ENCODE measurements at regions not wholly inside any gene's neighbourhood (a gene's known extent, or its start where the extent isn't known, plus 50 kb on each side); places are given as distances from the start of the nearest gene placed in this dataset.
"Not testable (repeated sequence)": the region's sequence is repeated elsewhere in the genome, so short reads cannot be mapped to it uniquely, and the experiment has no call there.

DNA sequence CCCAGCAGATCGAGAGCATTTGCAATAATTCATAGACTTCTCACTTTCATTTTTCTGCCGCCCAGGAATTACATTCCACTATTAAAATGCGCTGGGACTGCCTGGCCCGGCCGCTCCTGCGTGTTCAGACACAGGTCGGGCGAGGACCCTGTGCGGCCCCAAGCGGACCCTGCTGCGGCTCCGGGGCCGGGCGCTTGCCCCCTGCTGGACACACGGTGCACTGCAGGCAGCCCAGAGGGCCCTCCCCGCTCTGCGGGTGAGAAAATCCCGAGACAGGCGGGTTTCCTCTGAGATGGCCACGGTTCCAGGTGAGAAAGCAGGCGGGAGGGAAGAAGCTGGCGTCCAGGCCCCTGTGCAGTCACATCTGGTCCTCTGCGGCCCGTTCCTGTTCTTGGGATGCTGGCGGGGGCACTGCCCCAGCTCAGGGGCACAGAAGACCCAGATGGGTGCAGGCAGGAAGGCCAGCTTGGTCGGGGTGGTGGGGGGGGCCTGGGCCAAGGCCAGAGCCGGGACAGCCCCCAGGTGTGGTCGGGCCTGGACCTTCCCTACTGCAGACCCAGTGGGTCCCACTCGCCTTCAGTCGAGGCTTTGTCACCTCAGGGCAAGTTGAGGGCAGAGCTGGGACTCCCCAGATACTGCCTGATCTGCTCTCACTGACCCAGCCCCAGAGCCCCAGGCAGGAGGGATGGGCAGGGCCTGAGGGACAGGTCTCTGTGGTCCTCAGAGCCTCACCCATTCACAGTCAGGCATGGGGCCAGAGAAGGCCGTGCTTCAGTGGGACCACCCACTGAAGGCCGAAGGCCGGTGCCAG lies 135.1 kb downstream of the FAM53A start:
- peak; percentile 81 for ATAC-seq
- H3K4me3 Mint-ChIP-seq; H3K9me3 Mint-ChIP-seq (ENCODE audit: low read depth); H3K27me3 Mint-ChIP-seq; H3K36me3 Mint-ChIP-seq; H3K4me1 Mint-ChIP-seq; H3K27ac Mint-ChIP-seq: not testable (repeated sequence)
- CTCF ChIA-PET = interaction anchor here (0.7 to 1.9 kb wide), 5 partner anchors 14 to 79 kb away, joined by 3 to 4 read pairs (median 3); no protein-coding TSS in a partner anchor
- peak; percentile 61 for DNase-seq

DNA sequence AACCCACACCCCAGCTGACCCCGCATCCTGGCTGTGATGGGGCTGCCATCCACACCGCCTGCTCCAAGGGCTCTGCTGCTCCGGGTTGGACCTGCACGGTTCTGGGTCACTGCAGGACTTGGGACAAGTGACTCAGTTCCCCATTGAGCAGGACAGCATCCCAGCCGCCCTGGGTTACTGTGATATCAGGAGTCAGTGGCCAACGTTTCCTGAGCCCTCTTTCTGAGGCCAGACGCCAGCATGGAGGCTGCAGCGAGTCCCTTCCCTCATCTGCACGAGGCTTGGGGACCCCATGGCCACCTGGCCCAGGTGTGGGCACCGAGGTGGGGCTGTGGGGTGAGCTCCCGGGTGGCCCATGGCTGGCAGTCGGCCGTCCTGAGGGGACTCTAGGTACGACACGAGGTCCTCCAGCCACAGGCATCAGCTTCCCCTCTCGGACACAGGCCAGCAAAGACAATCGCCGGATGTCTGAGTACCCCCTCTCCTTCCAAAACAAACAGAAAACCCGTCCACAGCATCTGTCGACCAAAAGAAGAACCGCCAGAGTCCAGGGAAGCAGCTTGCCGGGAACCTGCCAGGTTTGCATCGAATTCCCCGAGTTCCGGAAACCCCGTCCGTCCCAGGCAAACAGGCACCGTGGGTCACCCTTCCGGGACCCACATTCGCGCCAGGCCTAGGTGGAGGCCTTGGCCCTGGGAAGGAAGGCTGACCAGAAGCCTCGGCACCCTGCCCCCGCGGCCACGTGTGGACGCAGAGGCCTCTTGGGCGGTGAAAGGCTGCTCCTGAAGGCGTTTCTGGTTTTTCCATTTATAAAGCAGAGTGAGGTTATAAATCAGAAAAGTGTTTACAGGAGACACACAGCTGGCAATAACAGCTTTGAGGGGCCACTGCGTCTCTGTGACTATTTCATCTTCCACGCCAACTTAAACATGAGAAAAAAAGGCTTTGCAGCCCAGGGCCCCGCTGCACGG lies 136.0 kb downstream of the FAM53A start:
- Mint-ChIP-seq H3K27me3 (peaks cover 8% of the 10 kb centered on the region), H3K4me1 (peaks cover 3% of the 10 kb centered on the region), H3K27ac (no peak overlapping the region), H3K9me3 (ENCODE audit: low read depth) (no peaks in the 10 kb centered on the region), H3K36me3 (no peaks in the 10 kb centered on the region), H3K4me3 (no peak overlapping the region)
- ATAC-seq (no peak), DNase-seq (no peak)
- CTCF ChIA-PET = interaction anchor here (0.7 to 1.9 kb wide), 4 partner anchors 34 to 179 kb away, joined by 3 to 4 read pairs (median 3); no protein-coding TSS in a partner anchor

GRCh38 chr4:1547131-1547855 lies 136.8 kb downstream of the FAM53A start:
- H3K36me3 Mint-ChIP-seq = no peaks in the 10 kb centered on the region
- no peak for DNase-seq
- ATAC-seq = no peak
- H3K9me3 Mint-ChIP-seq (ENCODE audit: low read depth) = no peaks in the 10 kb centered on the region
- peaks cover 8% of the 10 kb centered on the region for H3K27me3 Mint-ChIP-seq
- no peak overlapping the region for H3K4me3 Mint-ChIP-seq
- H3K27ac Mint-ChIP-seq = no peak overlapping the region
- H3K4me1 Mint-ChIP-seq = peaks cover 3% of the 10 kb centered on the region
- CTCF ChIA-PET = interaction anchor here (1.1 to 1.4 kb wide), 2 partner anchors 58 to 179 kb away, joined by 3 read pairs; no protein-coding TSS in a partner anchor

DNA sequence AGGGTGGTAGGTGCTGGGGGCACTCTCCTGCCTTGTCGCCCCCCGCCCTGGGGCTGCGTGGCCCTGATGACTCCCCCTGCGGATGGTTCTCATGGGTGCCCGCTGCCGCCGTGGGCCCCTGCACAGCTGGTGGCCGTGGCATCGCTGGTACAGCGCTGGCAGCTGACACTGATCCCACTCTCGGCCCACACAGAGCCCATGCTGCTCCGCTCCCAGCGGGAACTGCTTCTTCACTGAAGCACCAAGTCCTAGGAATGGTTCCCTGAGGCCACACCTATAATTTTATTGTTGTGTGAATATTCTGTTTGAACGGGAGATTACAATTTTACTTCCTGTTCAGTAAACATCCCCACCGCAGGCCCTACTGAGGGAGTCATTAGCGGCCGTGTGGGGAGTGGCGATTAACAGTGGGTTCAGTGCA lies 138.6 kb upstream of the NKX1-1 start:
- H3K36me3 Mint-ChIP-seq = no peaks in the 10 kb centered on the region
- peaks cover 8% of the 10 kb centered on the region for H3K27me3 Mint-ChIP-seq
- CTCF ChIA-PET = interaction anchor here (1.3 kb wide), 1 partner anchor 11 kb away, joined by 3 read pairs; no protein-coding TSS in a partner anchor
- DNase-seq (no peak), ATAC-seq (no peak)
- H3K4me3 Mint-ChIP-seq = no peak overlapping the region
- H3K27ac Mint-ChIP-seq = no peak overlapping the region
- H3K9me3 Mint-ChIP-seq (ENCODE audit: low read depth) = no peaks in the 10 kb centered on the region
- H3K4me1 Mint-ChIP-seq = peaks cover 3% of the 10 kb centered on the region

- H3K36me3 Mint-ChIP-seq; ATAC-seq; H3K4me1 Mint-ChIP-seq; DNase-seq; H3K4me3 Mint-ChIP-seq; H3K27ac Mint-ChIP-seq; H3K27me3 Mint-ChIP-seq; H3K9me3 Mint-ChIP-seq (ENCODE audit: low read depth): not testable (repeated sequence)
- CTCF ChIA-PET = interaction anchor here (1.3 kb wide), 1 partner anchor 10 kb away, joined by 3 read pairs; no protein-coding TSS in a partner anchor
Observed at GRCh38 chr4:1544435-1544834, 138.2 kb upstream of the NKX1-1 start.

- Mint-ChIP-seq H3K9me3 (ENCODE audit: low read depth) (no peaks in the 10 kb centered on the region), H3K27me3 (peaks cover 8% of the 10 kb centered on the region), H3K27ac (no peak overlapping the region), H3K4me1 (peaks cover 3% of the 10 kb centered on the region), H3K36me3 (no peaks in the 10 kb centered on the region), H3K4me3 (no peak overlapping the region)
- CTCF ChIA-PET = interaction anchor here (1.3 kb wide), 1 partner anchor 10 kb away, joined by 3 read pairs; no protein-coding TSS in a partner anchor
- DNase-seq = no peak
- no peak for ATAC-seq
Observed at GRCh38 chr4:1543976-1544375, 137.7 kb upstream of the NKX1-1 start.

DNA sequence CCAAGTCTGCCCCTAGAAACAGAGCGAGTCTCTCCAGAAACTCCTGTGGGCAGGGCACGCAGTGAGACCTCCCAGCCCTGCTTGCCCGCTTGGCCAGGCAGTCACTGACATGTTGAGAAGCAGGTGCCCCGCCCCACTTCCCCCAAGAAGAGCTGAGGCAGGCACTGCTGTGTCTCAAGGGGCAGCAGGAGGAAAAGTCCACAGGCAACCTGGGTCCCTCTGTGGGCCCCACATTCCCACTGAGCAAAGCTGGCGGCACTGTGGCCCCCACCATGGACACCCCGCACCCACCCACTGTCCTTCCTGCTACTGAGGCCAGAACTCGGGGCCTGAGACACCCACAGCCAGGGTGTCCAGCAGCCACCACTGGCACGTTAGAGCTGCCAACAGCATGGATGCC lies 137.3 kb upstream of the NKX1-1 start:
- Mint-ChIP-seq H3K4me3 (no peak overlapping the region), H3K9me3 (ENCODE audit: low read depth) (no peaks in the 10 kb centered on the region), H3K27me3 (peaks cover 6% of the 10 kb centered on the region), H3K27ac (no peak overlapping the region), H3K36me3 (no peaks in the 10 kb centered on the region), H3K4me1 (peaks cover under 1% of the 10 kb centered on the region)
- DNase-seq = no peak
- CTCF ChIA-PET = interaction anchor here (1.3 kb wide), 1 partner anchor 10 kb away, joined by 3 read pairs; no protein-coding TSS in a partner anchor
- no peak for ATAC-seq

DNA sequence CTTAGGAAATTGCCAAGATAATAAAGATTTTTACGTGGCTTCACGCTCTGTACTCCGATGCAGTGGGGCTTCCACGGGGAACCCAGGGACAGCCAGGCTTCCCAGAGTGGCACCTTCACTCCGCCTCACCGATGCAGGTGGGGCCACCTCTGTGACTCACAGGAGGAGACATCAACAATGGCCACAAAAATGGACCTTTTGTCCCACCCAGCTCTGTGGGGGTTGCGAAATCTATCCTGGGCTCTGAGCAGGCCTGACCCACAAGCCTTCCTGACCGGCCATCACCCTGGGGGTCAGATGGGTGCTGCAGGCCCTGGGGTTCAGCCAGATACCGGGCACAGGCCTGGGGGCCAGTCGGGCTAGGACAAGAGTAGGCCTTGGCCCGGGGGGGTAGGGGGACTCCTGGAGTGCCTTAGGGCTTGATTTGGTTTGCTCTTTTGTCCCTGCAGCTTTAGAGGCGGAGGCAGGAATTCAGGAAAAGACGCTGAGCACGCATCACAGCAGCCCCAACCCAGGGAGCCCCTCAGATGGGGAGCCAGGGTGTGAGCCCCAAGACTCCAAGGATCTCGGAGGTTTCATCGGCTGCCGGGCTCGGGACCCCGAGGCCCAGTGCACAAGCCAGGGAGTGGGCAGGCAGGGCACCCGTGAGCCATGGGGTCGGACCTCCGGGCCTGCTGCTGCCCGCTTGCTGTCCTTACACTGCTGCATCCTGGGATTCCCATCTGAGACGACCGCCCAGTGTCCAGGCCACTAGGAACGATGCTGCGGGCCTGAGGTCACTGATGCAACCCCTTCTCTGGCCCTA lies 136.5 kb upstream of the NKX1-1 start:
- Mint-ChIP-seq H3K27ac (no peak overlapping the region), H3K4me1 (no peaks in the 10 kb centered on the region)

GRCh38 chr4:1542226-1542490 lies 135.9 kb upstream of the NKX1-1 start:
- Mint-ChIP-seq H3K4me1 (no peaks in the 10 kb centered on the region), H3K27me3 (no peaks in the 10 kb centered on the region), H3K4me3 (no peak overlapping the region), H3K9me3 (ENCODE audit: low read depth) (no peaks in the 10 kb centered on the region), H3K36me3 (no peaks in the 10 kb centered on the region), H3K27ac (no peak overlapping the region)
- DNase-seq = no peak
- ATAC-seq = no peak
- CTCF ChIA-PET = no interaction called here

More for the DNA sequence above, 136.5 kb upstream of the NKX1-1 start:
- ATAC-seq = no peak
- no peaks in the 10 kb centered on the region for H3K9me3 Mint-ChIP-seq (ENCODE audit: low read depth)
- no peaks in the 10 kb centered on the region for H3K36me3 Mint-ChIP-seq
- no peak for DNase-seq
- CTCF ChIA-PET = no interaction called here
- no peak overlapping the region for H3K4me3 Mint-ChIP-seq
- H3K27me3 Mint-ChIP-seq = peaks cover 4% of the 10 kb centered on the region

GRCh38 chr4:1541449-1542225 lies 135.4 kb upstream of the NKX1-1 start:
- H3K9me3 Mint-ChIP-seq (ENCODE audit: low read depth) = no peaks in the 10 kb centered on the region
- DNase-seq (no peak), ATAC-seq (no peak)
- no peaks in the 10 kb centered on the region for H3K4me1 Mint-ChIP-seq
- no peaks in the 10 kb centered on the region for H3K36me3 Mint-ChIP-seq
- CTCF ChIA-PET = no interaction called here
- H3K4me3 Mint-ChIP-seq = no peak overlapping the region
- no peaks in the 10 kb centered on the region for H3K27me3 Mint-ChIP-seq
- H3K27ac Mint-ChIP-seq = no peak overlapping the region

- Mint-ChIP-seq H3K4me1 (no peaks in the 10 kb centered on the region), H3K36me3 (no peaks in the 10 kb centered on the region), H3K27ac (no peak overlapping the region), H3K9me3 (ENCODE audit: low read depth) (no peaks in the 10 kb centered on the region), H3K4me3 (no peak overlapping the region), H3K27me3 (no peaks in the 10 kb centered on the region)
- DNase-seq (no peak), ATAC-seq (no peak)
- CTCF ChIA-PET = no interaction called here
Observed at GRCh38 chr4:1540601-1541375, 134.5 kb upstream of the NKX1-1 start.
